Calu3 (cell line): ENCODE measurements at regions not wholly inside any gene's neighbourhood (a gene's known extent, or its start where the extent isn't known, plus 50 kb on each side); places are given as distances from the start of the nearest gene placed in this dataset.

ENCODE experiments used
- BruUV-seq: library from RNA; stranded (reverse); fragments of 400-500 nt; replicated peaks from 2 replicates; lab custom pipeline; 2021; lab: Mats Ljungman, UMichigan
- CTCF ChIA-PET: fragments of 300-600 bp; sonication (Branson Sonifier 250); formaldehyde crosslinking; loops from one replicate; lab custom pipeline; 2022; ENCODE audit warnings: antibody characterized with exemption; lab: Charles Lee
- DNase-seq: peaks from one replicate; pipeline ENCODE4 v3.0.0; 2022
- H3K27ac Mint-ChIP-seq: one replicate; pipeline ENCODE4 v1.8.0; 2022; ENCODE audit warnings: mixed read lengths; ENCODE audit not compliant: unreplicated experiment
- H3K27me3 Mint-ChIP-seq: one replicate; pipeline ENCODE4 v1.8.0; 2022; ENCODE audit warnings: mixed read lengths; ENCODE audit not compliant: unreplicated experiment
- H3K36me3 Mint-ChIP-seq: one replicate; pipeline ENCODE4 v1.8.0; 2022; ENCODE audit warnings: mild to moderate bottlenecking, moderate library complexity, mixed read lengths; ENCODE audit not compliant: insufficient read depth, unreplicated experiment
- H3K4me1 Mint-ChIP-seq: one replicate; pipeline ENCODE4 v1.8.0; 2022; ENCODE audit warnings: mild to moderate bottlenecking, low read depth, mixed read lengths; ENCODE audit not compliant: unreplicated experiment
- H3K4me3 Mint-ChIP-seq: one replicate; pipeline ENCODE4 v1.8.0; 2022; ENCODE audit warnings: mild to moderate bottlenecking, low read depth, moderate library complexity, mixed read lengths; ENCODE audit not compliant: unreplicated experiment
- H3K9me3 Mint-ChIP-seq: one replicate; pipeline ENCODE4 v1.8.0; 2022; ENCODE audit warnings: low read depth, mixed read lengths; ENCODE audit not compliant: unreplicated experiment
- CTCF ChIP-seq: fragments of 200-600 bp; IDR thresholded peaks from one replicate; pipeline ENCODE4 v1.8.0; 2022; ENCODE audit warnings: antibody characterized with exemption; ENCODE audit not compliant: unreplicated experiment
- intact Hi-C: fragments of 100-400 bp; cut with micrococcal nuclease; formaldehyde crosslinking; loops from one replicate; pipeline ENCODE4 v1.10.0; 2022; ENCODE audit not compliant: unreplicated experiment

GRCh38 chr16:73157861-73158260 is 109.9 kb upstream of the ZFHX3 start:
- intact Hi-C loops, result no loop called here
- DNase-seq, result no peak
- Mint-ChIP-seq H3K4me1 (no peaks in the 10 kb centered on the region), H3K4me3 (no peak overlapping the region), H3K9me3 (peaks cover 3% of the 10 kb centered on the region), H3K27ac (no peak overlapping the region), H3K36me3 (no peaks in the 10 kb centered on the region), H3K27me3 (peaks cover 16% of the 10 kb centered on the region)
- no peak for TF ChIP-seq CTCF
- no TSS peak for BruUV-seq
- CTCF ChIA-PET, result interaction anchor here (0.6 kb wide), 1 partner anchor 53 kb away, joined by 5 read pairs; no protein-coding TSS in a partner anchor

DNA sequence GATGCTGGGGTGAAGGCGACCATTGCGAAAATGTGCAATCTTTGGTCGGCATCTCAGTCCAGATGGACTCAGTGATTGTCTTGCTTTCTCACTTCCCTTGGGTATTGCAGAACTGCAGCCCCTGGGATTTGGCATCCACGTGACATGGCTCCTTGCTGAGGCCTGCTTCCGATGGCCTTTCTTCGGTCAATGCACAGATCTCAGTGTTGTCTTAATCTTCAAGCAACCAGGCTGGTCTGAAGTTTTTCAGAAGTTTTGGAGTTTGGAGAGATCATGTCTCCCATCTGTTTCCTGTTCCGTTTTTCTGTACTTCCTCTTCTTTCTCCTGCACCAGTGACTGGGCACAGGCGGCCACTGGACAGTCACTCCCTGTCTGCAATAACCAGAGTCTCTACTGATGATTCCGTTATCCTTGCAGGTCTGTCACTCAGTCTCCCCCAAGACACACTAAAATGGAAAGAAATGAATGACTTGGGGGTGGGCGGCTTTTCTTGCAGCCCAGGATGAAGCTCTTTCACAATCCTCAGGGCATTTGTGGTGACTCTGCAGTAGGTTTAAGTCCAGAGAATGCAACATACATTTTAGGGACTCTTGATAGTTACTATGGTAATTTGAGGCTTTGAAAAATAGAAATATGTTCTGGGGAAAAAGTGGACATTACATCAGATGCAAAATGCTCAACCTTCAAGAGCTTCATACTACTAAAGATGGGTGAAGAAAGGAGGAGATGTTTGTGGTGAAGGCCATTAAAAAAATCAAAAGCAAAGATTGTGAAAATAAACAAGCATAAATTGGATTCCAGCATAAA is 106.3 kb upstream of the ZFHX3 start:
- Mint-ChIP-seq H3K36me3 (no peaks in the 10 kb centered on the region), H3K4me1 (no peaks in the 10 kb centered on the region), H3K9me3 (peaks cover 3% of the 10 kb centered on the region), H3K27me3 (peaks cover 16% of the 10 kb centered on the region), H3K27ac (no peak overlapping the region), H3K4me3 (no peak overlapping the region)
- CTCF ChIA-PET, result no interaction called here
- BruUV-seq, result no TSS peak
- DNase-seq, result no peak
- intact Hi-C loops, result no loop called here
- no peak for TF ChIP-seq CTCF

GRCh38 chr16:73152386-73153125 is 104.6 kb upstream of the ZFHX3 start:
- CTCF ChIA-PET, result no interaction called here
- no peak for TF ChIP-seq CTCF
- intact Hi-C loops, result no loop called here
- H3K4me3 Mint-ChIP-seq, result no peak overlapping the region
- no peak overlapping the region for H3K27ac Mint-ChIP-seq
- DNase-seq, result no peak
- no peaks in the 10 kb centered on the region for H3K27me3 Mint-ChIP-seq
- BruUV-seq, result no TSS peak
- H3K4me1 Mint-ChIP-seq, result no peaks in the 10 kb centered on the region
- no peaks in the 10 kb centered on the region for H3K36me3 Mint-ChIP-seq
- no peaks in the 10 kb centered on the region for H3K9me3 Mint-ChIP-seq

- BruUV-seq, result no TSS peak
- TF ChIP-seq CTCF, result no peak
- intact Hi-C loops, result no loop called here
- no peaks in the 10 kb centered on the region for H3K9me3 Mint-ChIP-seq
- no peaks in the 10 kb centered on the region for H3K4me1 Mint-ChIP-seq
- no peaks in the 10 kb centered on the region for H3K36me3 Mint-ChIP-seq
- no peak for DNase-seq
- no peaks in the 10 kb centered on the region for H3K27me3 Mint-ChIP-seq
- CTCF ChIA-PET, result no interaction called here
- no peak overlapping the region for H3K27ac Mint-ChIP-seq
- no peak overlapping the region for H3K4me3 Mint-ChIP-seq
Measured at GRCh38 chr16:73151941-73152340, 104.0 kb upstream of the ZFHX3 start.
